IPS-20b (cell line): ENCODE measurements at regions not wholly inside any gene's neighbourhood (a gene's known extent, or its start where the extent isn't known, plus 50 kb on each side); places are given as distances from the start of the nearest gene placed in this dataset.

Source experiments
- H3K27ac ChIP-seq: one replicate; pipeline ENCODE4 v1.5.1; 2013; ENCODE audit warnings: low read length
- H3K27me3 ChIP-seq: 2 replicates; pipeline ENCODE4 v1.6.1; 2013; ENCODE audit warnings: mild to moderate bottlenecking, low read length, inconsistent platforms; ENCODE audit not compliant: insufficient read depth
- H3K36me3 ChIP-seq: 2 replicates; pipeline ENCODE4 v1.6.1; 2013; ENCODE audit warnings: low read depth, mild to moderate bottlenecking, inconsistent platforms, low read length, moderate library complexity; ENCODE audit not compliant: insufficient read depth
- H3K4me1 ChIP-seq: 2 replicates; pipeline ENCODE4 v1.6.1; 2013; ENCODE audit warnings: mild to moderate bottlenecking, control low read depth, inconsistent platforms, low read length, moderate library complexity; ENCODE audit not compliant: insufficient read depth
- H3K4me3 ChIP-seq: 2 replicates; pipeline ENCODE4 v1.5.1; 2013; ENCODE audit warnings: mild to moderate bottlenecking, low read length, inconsistent platforms
- H3K9ac ChIP-seq: 2 replicates; pipeline ENCODE4 v1.6.1; 2013; ENCODE audit warnings: low read depth, mild to moderate bottlenecking, inconsistent platforms, low read length, moderate library complexity
- H3K9me3 ChIP-seq: 2 replicates; pipeline ENCODE4 v1.6.1; 2013; ENCODE audit warnings: mild to moderate bottlenecking, low read depth, low read length, inconsistent platforms; ENCODE audit not compliant: insufficient read depth

DNA sequence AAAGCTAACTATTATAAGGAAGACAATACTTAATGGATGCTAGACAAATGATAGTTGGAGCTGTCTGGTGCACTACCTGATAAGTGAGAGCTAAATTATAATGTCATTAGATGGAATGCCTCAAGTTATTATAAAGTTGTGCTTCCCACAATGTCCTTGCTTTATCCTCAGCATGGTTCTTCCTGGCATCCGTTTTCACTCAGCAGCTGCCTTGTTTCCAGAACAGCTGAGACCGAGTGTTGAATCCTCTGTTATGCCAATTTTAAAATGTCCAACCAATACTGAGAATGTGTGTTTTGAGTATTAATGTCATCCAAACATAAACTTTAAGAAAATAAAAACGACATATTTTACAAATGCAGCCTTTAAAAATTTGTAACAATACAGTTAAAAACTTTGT, 286.7 kb upstream of the SOX2 start:
- H3K9ac ChIP-seq, result no peak overlapping the region
- H3K27me3 ChIP-seq, result no peaks in the 10 kb centered on the region
- no peaks in the 10 kb centered on the region for H3K9me3 ChIP-seq
- H3K4me1 ChIP-seq, result no peaks in the 10 kb centered on the region
- H3K27ac ChIP-seq, result no peak overlapping the region
- no peaks in the 10 kb centered on the region for H3K36me3 ChIP-seq
- H3K4me3 ChIP-seq, result no peak overlapping the region

- no peaks in the 10 kb centered on the region for H3K9me3 ChIP-seq
- H3K27ac ChIP-seq, result no peak overlapping the region
- H3K36me3 ChIP-seq, result no peaks in the 10 kb centered on the region
- H3K4me3 ChIP-seq, result no peak overlapping the region
- peaks cover 2% of the 10 kb centered on the region; the same call in 1 of the 2 replicates for H3K4me1 ChIP-seq
- no peaks in the 10 kb centered on the region for H3K27me3 ChIP-seq
- H3K9ac ChIP-seq, result no peak overlapping the region
These were observed 293.5 kb upstream of the SOX2 start for GRCh38 chr3:181418233-181418632.

GRCh38 chr3:181417748-181418147, 294.0 kb upstream of the SOX2 start:
- Histone ChIP-seq H3K9me3 (no peaks in the 10 kb centered on the region), H3K4me1 (peaks cover 2% of the 10 kb centered on the region; the same call in 1 of the 2 replicates), H3K4me3 (no peak overlapping the region), H3K9ac (no peak overlapping the region), H3K27me3 (no peaks in the 10 kb centered on the region), H3K27ac (no peak overlapping the region), H3K36me3 (no peaks in the 10 kb centered on the region)

DNA sequence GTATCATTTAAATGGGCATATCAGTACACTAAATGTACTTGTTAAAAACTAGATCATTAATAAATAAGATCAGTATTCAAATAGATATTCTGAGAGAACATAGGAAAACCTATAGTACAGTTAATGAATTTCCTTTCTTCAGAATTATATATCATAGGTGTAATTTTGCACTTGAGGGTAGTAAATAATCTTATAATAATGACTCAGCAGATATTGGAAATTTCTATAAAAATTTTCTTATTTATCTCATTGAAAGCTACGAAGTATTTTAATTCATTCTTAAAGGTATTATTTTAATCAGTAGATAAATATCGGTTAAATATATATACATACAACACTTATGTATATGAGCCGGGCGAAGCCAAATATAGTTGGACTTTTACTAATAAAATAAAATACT, 300.9 kb upstream of the SOX2 start:
- H3K27ac ChIP-seq, result no peak overlapping the region
- no peaks in the 10 kb centered on the region for H3K27me3 ChIP-seq
- H3K9ac ChIP-seq, result no peak overlapping the region
- H3K9me3 ChIP-seq, result no peaks in the 10 kb centered on the region
- H3K36me3 ChIP-seq, result no peaks in the 10 kb centered on the region
- H3K4me3 ChIP-seq, result no peak overlapping the region
- no peaks in the 10 kb centered on the region for H3K4me1 ChIP-seq

DNA sequence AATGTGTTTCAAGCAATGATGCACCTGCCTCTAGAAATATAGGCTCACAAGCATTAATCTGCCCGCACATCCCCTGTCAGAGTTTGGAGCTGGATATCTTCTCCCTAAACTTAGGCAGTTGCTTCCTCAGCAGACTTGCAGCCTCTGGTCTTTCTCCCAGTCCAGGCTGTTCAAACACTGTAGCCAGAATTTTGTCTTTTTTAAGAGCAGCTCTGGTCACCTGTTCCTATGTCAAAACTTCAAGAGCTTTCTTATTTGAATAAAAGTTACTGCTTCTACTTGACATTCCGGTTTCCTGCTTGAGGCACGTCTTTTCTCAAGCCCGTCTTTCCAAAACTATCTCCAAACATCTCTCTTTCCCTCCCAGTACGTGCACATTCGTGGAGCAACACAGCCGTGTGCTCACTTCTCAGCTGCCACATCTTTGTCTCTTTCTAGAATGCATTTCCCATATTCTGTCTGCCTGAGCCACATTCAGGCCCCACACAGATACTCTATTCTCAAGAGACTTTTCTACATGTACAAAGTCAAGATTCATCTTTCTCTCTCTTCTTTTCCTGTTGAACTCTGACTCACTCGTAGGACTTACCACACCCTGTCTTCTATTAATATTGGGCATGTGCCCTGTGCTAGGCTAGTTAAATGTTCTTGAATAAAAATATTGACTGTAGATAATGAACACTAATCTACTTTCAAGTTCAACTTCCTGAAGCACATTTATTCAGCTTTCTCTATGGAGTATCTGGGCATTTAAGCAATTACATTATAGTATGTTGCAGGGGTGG, 307.7 kb upstream of the SOX2 start:
- no peak overlapping the region for H3K9ac ChIP-seq
- no peak overlapping the region for H3K4me3 ChIP-seq
- H3K27ac ChIP-seq, result no peak overlapping the region
- H3K9me3 ChIP-seq, result no peaks in the 10 kb centered on the region
- no peaks in the 10 kb centered on the region for H3K4me1 ChIP-seq
- H3K36me3 ChIP-seq, result no peaks in the 10 kb centered on the region
- no peaks in the 10 kb centered on the region for H3K27me3 ChIP-seq

- Histone ChIP-seq H3K4me3 (no peak overlapping the region), H3K9ac (no peak overlapping the region), H3K4me1 (no peaks in the 10 kb centered on the region), H3K9me3 (no peaks in the 10 kb centered on the region), H3K36me3 (no peaks in the 10 kb centered on the region), H3K27ac (no peak overlapping the region), H3K27me3 (no peaks in the 10 kb centered on the region)
These were observed 309.4 kb upstream of the SOX2 start for GRCh38 chr3:181402347-181402746.

- H3K4me3 ChIP-seq, result no peak overlapping the region
- no peaks in the 10 kb centered on the region for H3K36me3 ChIP-seq
- no peaks in the 10 kb centered on the region for H3K9me3 ChIP-seq
- no peaks in the 10 kb centered on the region for H3K27me3 ChIP-seq
- no peak overlapping the region for H3K9ac ChIP-seq
- H3K4me1 ChIP-seq, result peaks cover 17% of the 10 kb centered on the region
- no peak overlapping the region for H3K27ac ChIP-seq
These were observed 326.8 kb upstream of the SOX2 start for GRCh38 chr3:181384970-181385369.

GRCh38 chr3:181383760-181384159, 328.0 kb upstream of the SOX2 start:
- H3K4me3 ChIP-seq, result peak overlapping the region; percentile 40; the same call in 1 of the 2 replicates
- H3K4me1 ChIP-seq, result peaks cover 17% of the 10 kb centered on the region
- H3K9me3 ChIP-seq, result no peaks in the 10 kb centered on the region
- no peaks in the 10 kb centered on the region for H3K36me3 ChIP-seq
- H3K27me3 ChIP-seq, result no peaks in the 10 kb centered on the region
- H3K27ac ChIP-seq, result peak overlapping the region; percentile 60
- no peak overlapping the region for H3K9ac ChIP-seq

DNA sequence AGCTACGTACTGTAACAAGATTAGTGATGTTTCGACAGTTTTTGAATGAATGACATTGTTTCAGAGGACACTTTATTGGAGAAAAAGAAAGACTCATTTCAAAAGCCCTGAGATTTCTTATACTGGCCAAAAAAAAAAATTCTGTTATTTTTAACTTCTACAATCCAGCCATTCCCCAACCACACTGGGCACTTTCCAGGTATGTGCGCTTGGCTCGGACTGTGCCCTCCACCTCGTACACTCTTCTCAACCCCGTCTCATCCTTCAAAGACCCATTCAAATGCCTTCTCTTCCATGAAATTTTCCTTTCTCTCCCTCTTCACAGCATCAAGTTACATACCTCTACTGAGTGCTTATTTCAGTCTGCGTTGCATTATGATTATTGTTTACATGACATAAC, 328.5 kb upstream of the SOX2 start:
- Histone ChIP-seq H3K27me3 (no peaks in the 10 kb centered on the region), H3K9ac (no peak overlapping the region), H3K9me3 (no peaks in the 10 kb centered on the region), H3K4me1 (peaks cover 17% of the 10 kb centered on the region), H3K36me3 (no peaks in the 10 kb centered on the region), H3K4me3 (peak overlapping the region; percentile 40; the same call in 1 of the 2 replicates), H3K27ac (peak overlapping the region; percentile 60)

DNA sequence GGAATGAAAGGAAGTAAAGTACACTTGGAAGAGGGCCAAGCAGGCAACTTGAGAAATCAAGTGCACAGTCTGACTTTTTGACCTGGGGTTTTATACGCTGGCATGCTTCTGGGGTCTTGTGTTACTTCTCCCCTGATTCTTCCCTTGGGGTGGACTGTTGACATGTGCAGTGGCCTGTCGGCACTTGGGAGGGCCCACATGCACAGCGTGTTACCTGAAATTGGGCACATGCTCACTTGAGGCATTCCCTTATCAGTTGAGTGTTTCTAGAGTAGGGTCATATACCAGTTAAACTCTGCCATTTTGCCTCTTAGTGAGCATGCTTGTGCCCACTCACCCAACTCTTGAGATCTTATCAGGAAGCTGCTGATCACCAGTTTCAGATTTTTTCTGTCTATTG, 329.1 kb upstream of the SOX2 start:
- Histone ChIP-seq H3K27ac (no peak overlapping the region), H3K27me3 (no peaks in the 10 kb centered on the region), H3K4me1 (peaks cover 17% of the 10 kb centered on the region), H3K4me3 (no peak overlapping the region), H3K9me3 (no peaks in the 10 kb centered on the region), H3K9ac (no peak overlapping the region), H3K36me3 (no peaks in the 10 kb centered on the region)

DNA sequence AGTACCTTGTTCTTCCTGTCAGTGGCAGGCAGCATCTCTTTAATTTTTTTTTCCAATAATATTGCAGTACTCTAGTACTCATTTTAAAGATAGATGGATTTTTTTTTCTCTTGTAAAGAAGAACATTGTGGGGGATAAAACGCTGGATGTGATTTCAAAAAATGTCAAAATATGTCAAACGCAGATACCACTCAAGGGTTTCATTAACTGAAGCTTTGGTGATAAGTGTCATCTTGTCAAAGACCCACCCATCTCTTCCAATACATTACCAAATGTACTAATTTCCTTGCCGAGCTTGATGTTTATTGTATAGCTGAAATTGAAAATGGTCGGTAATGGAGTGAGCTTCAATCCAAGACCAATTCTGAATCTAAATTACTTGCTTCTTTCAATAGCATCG, 332.4 kb upstream of the SOX2 start:
- Histone ChIP-seq H3K36me3 (no peaks in the 10 kb centered on the region), H3K4me1 (peaks cover 12% of the 10 kb centered on the region), H3K4me3 (no peak overlapping the region), H3K9me3 (no peaks in the 10 kb centered on the region), H3K27ac (no peak overlapping the region), H3K9ac (no peak overlapping the region), H3K27me3 (no peaks in the 10 kb centered on the region)

GRCh38 chr3:181369637-181370036, 342.1 kb upstream of the SOX2 start:
- Histone ChIP-seq H3K27ac (no peak overlapping the region), H3K36me3 (no peaks in the 10 kb centered on the region), H3K4me3 (no peak overlapping the region), H3K9me3 (no peaks in the 10 kb centered on the region), H3K9ac (no peak overlapping the region), H3K4me1 (no peaks in the 10 kb centered on the region; the same call in 1 of the 2 replicates), H3K27me3 (no peaks in the 10 kb centered on the region)
